K562 (cell line): ENCODE measurements at regions not wholly inside any gene's neighbourhood (a gene's known extent, or its start where the extent isn't known, plus 50 kb on each side); places are given as distances from the start of the nearest gene placed in this dataset.

Experiments
- ATAC-seq: fragments of 200-7000 bp; cut with Tn5 transposase; 3 replicates; pipeline ENCODE4 v1.9.1; 2020; ENCODE audit warnings: moderate library complexity
- BruUV-seq: library from RNA; stranded (reverse); fragments of 400-500 nt; replicated peaks from 2 replicates; lab custom pipeline; 2021; lab: Mats Ljungman, UMichigan
- CTCF ChIA-PET: fragments of 300-600 bp; formaldehyde crosslinking; extraction: SDS; loops from one replicate; lab custom pipeline; 2021; ENCODE audit warnings: low intra/inter-chr PET ratio; lab: Yijun Ruan, JAX
- POLR2A ChIA-PET: fragments of 300-600, 350-650 bp; sonication (Branson Sonifier 250); formaldehyde crosslinking; extraction: SDS; loops from one replicate; lab custom pipeline; 2021; ENCODE audit warnings: antibody characterized with exemption, inconsistent platforms; lab: Yijun Ruan, JAX
- DNase-seq, 4 experiments: peaks; one replicate each; pipeline versions ENCODE4 v3.0.0 to v3.0.0-alpha.2; 2011 to 2018; ENCODE audit warnings: low spot score in 3 of 4, mixed read lengths in 3 of 4; ENCODE audit errors: extremely low read depth in 1 of 4
- FAIRE-seq: peaks from 2 replicates; lab custom pipeline; 2011; peaks lifted over from hg19 to GRCh38; lab: Jason Lieb, UNC
- H2AFZ ChIP-seq: 2 replicates; pipeline ENCODE4 v1.6.0; 2011; ENCODE audit warnings: low read depth, low read length, control low read depth, inconsistent platforms
- H3K27ac ChIP-seq: fragments of 200-600 bp; 3 replicates; pipeline ENCODE4 v1.8.0; 2011; ENCODE audit warnings: low read depth, mild to moderate bottlenecking, control low read depth, inconsistent platforms, low read length, moderate library complexity, mixed read lengths; ENCODE audit errors: extremely low read depth
- H3K27me3 ChIP-seq, 2 experiments: fragments of 300-600 bp in 1 of 2; 2 replicates in 1 of 2; 3 replicates in 1 of 2; pipeline versions ENCODE4 v1.6.0 to v1.8.0; 2011; ENCODE audit warnings: inconsistent platforms in 2 of 2, low read length in 2 of 2, mild to moderate bottlenecking in 1 of 2, mixed read lengths in 1 of 2, moderate library complexity in 1 of 2; ENCODE audit not compliant: control insufficient read depth in 2 of 2, insufficient read depth in 2 of 2
- H3K36me3 ChIP-seq: fragments of 300-600 bp; 3 replicates; pipeline ENCODE4 v1.8.0; 2011; ENCODE audit warnings: mild to moderate bottlenecking, low read length, inconsistent platforms; ENCODE audit not compliant: control insufficient read depth, insufficient read depth
- H3K4me1 ChIP-seq, 2 experiments: fragments of 200-600 bp in 1 of 2; replicated peaks in 1 of 2; 2 replicates in 1 of 2; 3 replicates in 1 of 2; pipeline versions ENCODE4 v1.5.1 to v1.8.0; 2011; ENCODE audit warnings: inconsistent platforms in 2 of 2, low read length in 2 of 2, mild to moderate bottlenecking in 1 of 2, mixed read lengths in 1 of 2, moderate library complexity in 1 of 2; ENCODE audit not compliant: control insufficient read depth in 2 of 2, insufficient read depth in 2 of 2
- H3K4me2 ChIP-seq: 2 replicates; pipeline ENCODE4 v1.6.1; 2011; ENCODE audit warnings: low read length, control low read depth, inconsistent platforms, mixed read lengths; ENCODE audit not compliant: insufficient read depth
- H3K4me3 ChIP-seq: fragments of 200-600 bp; sonication (generic), shearing (Covaris generic); 2 replicates; pipeline ENCODE4 v1.5.1; 2016; ENCODE audit warnings: control low read depth, inconsistent platforms
- H3K79me2 ChIP-seq: fragments of 200-600 bp; 3 replicates; pipeline ENCODE4 v1.8.0; 2011; ENCODE audit warnings: low read length, inconsistent platforms; ENCODE audit not compliant: control insufficient read depth, insufficient read depth
- H3K9ac ChIP-seq, 2 experiments: 2 replicates each; pipeline versions ENCODE4 v1.6.0 to v1.6.1; 2011; ENCODE audit warnings: low read depth in 2 of 2, low read length in 2 of 2, control low read depth in 1 of 2, inconsistent platforms in 1 of 2, mild to moderate bottlenecking in 1 of 2, mixed read lengths in 1 of 2; ENCODE audit not compliant: insufficient read depth in 1 of 2
- H3K9me1 ChIP-seq: one replicate; pipeline ENCODE4 v1.6.0; 2011; ENCODE audit warnings: inconsistent platforms, mild to moderate bottlenecking, low read length, moderate library complexity; ENCODE audit not compliant: control insufficient read depth, insufficient read depth
- H3K9me3 ChIP-seq: replicated peaks from 2 replicates; pipeline ENCODE4 v1.5.1; 2011; ENCODE audit warnings: low read depth, low read length, inconsistent platforms; ENCODE audit not compliant: control insufficient read depth, insufficient read depth
- H4K20me1 ChIP-seq: replicated peaks from 2 replicates; pipeline ENCODE4 v1.6.1; 2011; ENCODE audit warnings: low read length, inconsistent platforms, mixed read lengths; ENCODE audit not compliant: control insufficient read depth, insufficient read depth
- ARID3B ChIP-seq: fragments of 250-450 bp; sonication (Bioruptor Pico); IDR thresholded peaks from 2 replicates; pipeline ENCODE4 v1.4.0; 2020; ENCODE audit warnings: borderline replicate concordance
- CBX8 ChIP-seq: fragments of 200-600 bp; sonication (generic); IDR thresholded peaks from 2 replicates; pipeline ENCODE4 v1.6.1; 2012; ENCODE audit warnings: borderline replicate concordance, mixed run types, low read depth, mild to moderate bottlenecking, moderate library complexity, mixed read lengths, low read length, control low read depth, inconsistent platforms; ENCODE audit not compliant: poor library complexity, severe bottlenecking; ENCODE audit errors: extremely low read depth
- CREB1 ChIP-seq, 2 experiments: sonication (generic) in 1 of 2; formaldehyde crosslinking in 1 of 2; IDR thresholded peaks; 2 replicates each; pipeline versions ENCODE4 v1.6.1 to v1.8.0; 2012 to 2022; ENCODE audit warnings: inconsistent platforms in 1 of 2, mild to moderate bottlenecking in 1 of 2, missing genetic modification reagents in 1 of 2, moderate library complexity in 1 of 2
- ELF2 ChIP-seq: fragments of 250-450 bp; sonication (Bioruptor Pico); IDR thresholded peaks from 2 replicates; pipeline ENCODE4 v1.5.0; 2021; ENCODE audit warnings: mild to moderate bottlenecking
- ETV5 ChIP-seq: sonication (generic); formaldehyde crosslinking; IDR thresholded peaks from 2 replicates; pipeline ENCODE4 v1.4.0; 2020; ENCODE audit warnings: low read depth, mild to moderate bottlenecking, missing genetic modification reagents
- HINFP ChIP-seq: fragments of 450-650 bp; conservative IDR thresholded peaks from 2 replicates; pipeline ENCODE4 v1.6.1; 2016; ENCODE audit warnings: missing genetic modification characterization, low read depth, mild to moderate bottlenecking, control low read depth, missing compliant biosample characterization
- KAT8 ChIP-seq: fragments of 450-650 bp; IDR thresholded peaks from 2 replicates; pipeline ENCODE4 v1.6.1; 2016; ENCODE audit warnings: low read depth, mild to moderate bottlenecking
- MED1 ChIP-seq: sonication (generic); formaldehyde crosslinking; IDR thresholded peaks from 2 replicates; pipeline ENCODE4 v1.8.1; 2023; ENCODE audit warnings: missing genetic modification reagents, borderline replicate concordance
- NR2C2 ChIP-seq, 2 experiments: fragments of 200-800 bp in 1 of 2; sonication (Bioruptor generic) in 1 of 2; sonication (generic) in 1 of 2; formaldehyde crosslinking in 1 of 2; IDR thresholded peaks; 2 replicates each; pipeline versions ENCODE4 v1.6.1 to v1.8.0; 2016 to 2022; ENCODE audit warnings: mild to moderate bottlenecking in 1 of 2, missing compliant biosample characterization in 1 of 2, missing genetic modification characterization in 1 of 2, missing genetic modification reagents in 1 of 2
- NR2F6 ChIP-seq: fragments of 450-650 bp; formaldehyde crosslinking; IDR thresholded peaks from 2 replicates; pipeline ENCODE4 v1.4.0; 2020; ENCODE audit warnings: mild to moderate bottlenecking
- SAP30 ChIP-seq: fragments of 200-600 bp; sonication (generic); IDR thresholded peaks from 2 replicates; pipeline ENCODE4 v1.6.1; 2012; ENCODE audit warnings: borderline replicate concordance, low read depth, mild to moderate bottlenecking, moderate library complexity, low read length, control low read depth, inconsistent platforms; ENCODE audit not compliant: insufficient read depth, poor library complexity, severe bottlenecking
- SETDB1 ChIP-seq: IDR thresholded peaks from one replicate; pipeline ENCODE4 v1.6.1; 2012; ENCODE audit warnings: low read length, control low read depth, inconsistent platforms
- SP2 ChIP-seq: IDR thresholded peaks from 2 replicates; pipeline ENCODE4 v1.6.1; 2011; ENCODE audit warnings: mild to moderate bottlenecking, low read depth, low read length, moderate library complexity; ENCODE audit not compliant: poor library complexity, severe bottlenecking; ENCODE audit errors: extremely low read depth
- SREBF2 ChIP-seq: sonication (generic); formaldehyde crosslinking; IDR thresholded peaks from 2 replicates; pipeline ENCODE4 v1.4.0; 2020; ENCODE audit warnings: mild to moderate bottlenecking, missing genetic modification reagents
- ZNF217 ChIP-seq: sonication (generic); formaldehyde crosslinking; IDR thresholded peaks from 2 replicates; pipeline ENCODE4 v1.8.0; 2022; ENCODE audit warnings: mild to moderate bottlenecking, missing genetic modification reagents
- ZNF764 ChIP-seq: fragments of 250-450 bp; sonication (Bioruptor Pico); IDR thresholded peaks from 2 replicates; pipeline ENCODE4 v1.4.0; 2020; ENCODE audit warnings: low read depth, mild to moderate bottlenecking, moderate library complexity
- WGBS: fragments of 100-300 bp; shearing (Covaris generic); methylation state at CpG from one replicate; pipeline ENCODE4 v1.1.6; 2016; ENCODE audit warnings: low coverage, mixed read lengths; ENCODE audit not compliant: insufficient coverage; ENCODE audit errors: missing lambda C conversion rate; 5-methylcytosine and 5-hydroxymethylcytosine counted together
- in situ Hi-C: fragments of 300-500 bp; cut with MboI; formaldehyde crosslinking; loops from 4 replicates; pipeline ENCODE4 v1.15.0; 2018; ENCODE audit warnings: inconsistent platforms, mixed read lengths
- intact Hi-C: fragments of 100-400 bp; cut with micrococcal nuclease; formaldehyde crosslinking; loops from 2 replicates; pipeline ENCODE4 v1.14.2; 2022
- TF ChIP-seq, protein P1 (sequence below): fragments of 250-450 bp; sonication (Bioruptor Pico); IDR thresholded peaks from 2 replicates; pipeline ENCODE4 v1.8.0; 2022; ENCODE audit warnings: inconsistent platforms, mild to moderate bottlenecking, moderate library complexity, borderline replicate concordance

- no peak for TF ChIP-seq KAT8
- TF ChIP-seq MED1 (CRISPR knock-in tag) = no peak
- TF ChIP-seq ARID3B = no peak
- no peak for TF ChIP-seq SAP30
- no peak for TF ChIP-seq SETDB1
- no peak for TF ChIP-seq CBX8
- TF ChIP-seq ETV5 (CRISPR knock-in tag) = no peak
- no peak for TF ChIP-seq CREB1 (IDR thresholded peaks at IDR 0.05)
- no peak for TF ChIP-seq CREB1 (CRISPR knock-in tag; IDR thresholded peaks at IDR 0.05)
- TF ChIP-seq, all 486 proteins: peak for 0
Observed at GRCh38 chr4:27524224-27524623, 663.6 kb downstream of the STIM2 start (continued).

GRCh38 chr4:27534488-27534887, 673.8 kb downstream of the STIM2 start:
- Histone ChIP-seq H3K79me2 (no peaks in the 10 kb centered on the region), H4K20me1 (no peaks in the 10 kb centered on the region), H3K9me3 (no peaks in the 10 kb centered on the region), H3K4me1 (no peaks in the 10 kb centered on the region), H3K4me2 (no peak overlapping the region), H3K27ac (no peak overlapping the region), H3K9me1 (no peaks in the 10 kb centered on the region), H3K36me3 (no peaks in the 10 kb centered on the region), H2AFZ (no peak overlapping the region), H3K4me3 (no peak overlapping the region), H3K27me3 (no peaks in the 10 kb centered on the region), H3K9ac (no peak overlapping the region)
- 0% methylated on average over 1 of the region's 1 CpG for WGBS
- DNase-seq = no peak
- POLR2A ChIA-PET = no interaction called here
- TF ChIP-seq SREBF2 (CRISPR knock-in tag) (no peak), SP2 (no peak), ZNF217 (CRISPR knock-in tag) (no peak), NR2C2 (CRISPR knock-in tag; IDR thresholded peaks at IDR 0.05) (no peak), NR2C2 (tag; IDR thresholded peaks at IDR 0.05) (no peak), HINFP (tag) (no peak), ZNF764 (no peak), NR2F6 (CRISPR knock-in tag) (no peak), ELF2 (CRISPR knock-in tag) (no peak)
- TF ChIP-seq, protein P1, sequence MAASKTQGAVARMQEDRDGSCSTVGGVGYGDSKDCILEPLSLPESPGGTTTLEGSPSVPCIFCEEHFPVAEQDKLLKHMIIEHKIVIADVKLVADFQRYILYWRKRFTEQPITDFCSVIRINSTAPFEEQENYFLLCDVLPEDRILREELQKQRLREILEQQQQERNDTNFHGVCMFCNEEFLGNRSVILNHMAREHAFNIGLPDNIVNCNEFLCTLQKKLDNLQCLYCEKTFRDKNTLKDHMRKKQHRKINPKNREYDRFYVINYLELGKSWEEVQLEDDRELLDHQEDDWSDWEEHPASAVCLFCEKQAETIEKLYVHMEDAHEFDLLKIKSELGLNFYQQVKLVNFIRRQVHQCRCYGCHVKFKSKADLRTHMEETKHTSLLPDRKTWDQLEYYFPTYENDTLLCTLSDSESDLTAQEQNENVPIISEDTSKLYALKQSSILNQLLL (CRISPR knock-in tag) = no peak
- no peak for ATAC-seq
- CTCF ChIA-PET = no interaction called here
- FAIRE-seq = no peak
- intact Hi-C loops = no loop called here
- BruUV-seq = no TSS peak
- in situ Hi-C loops = no loop called here
